ENCODE measurements at regions not wholly inside any gene's neighbourhood (a gene's known extent, or its start where the extent isn't known, plus 50 kb on each side); places are given as distances from the start of the nearest gene placed in this dataset.

GRCh38 chr1:18018366-18018765 lies 89.2 kb upstream of the IGSF21 start:
- peaks cover 8 to 15% of the 10 kb centered on the region in 2 experiments for H3K4me1 Mint-ChIP-seq
- WGBS (ENCODE audit: extremely low coverage, insufficient read length, low lambda C conversion rate) = no CpG with 5 or more reads among the region's 5 CpGs

More at GRCh38 chr1:18018366-18018765, 89.2 kb upstream of the IGSF21 start:
- H3K9me3 Mint-ChIP-seq = no peaks in the 10 kb centered on the region; a peak in 1 of 5 replicates
- Histone ChIP-seq H3K4me1 (ENCODE audit: insufficient read depth, low read length) (no peaks in the 10 kb centered on the region), H2BK120ac (ENCODE audit: low read depth, low read length, poor library complexity, severe bottlenecking) (no peak overlapping the region), H2BK5ac (ENCODE audit: insufficient read length, low read length) (no peak overlapping the region), H2BK20ac (ENCODE audit: low read depth, low read length, poor library complexity, severe bottlenecking) (no peak overlapping the region), H4K20me1 (ENCODE audit: control insufficient read depth, insufficient read depth, insufficient read length) (no peaks in the 10 kb centered on the region), H3K79me2 (ENCODE audit: insufficient read depth, low read length) (no peaks in the 10 kb centered on the region; the same call in 1 of the 2 replicates), H2AFZ (ENCODE audit: low read length) (no peak overlapping the region), H3T11ph (ENCODE audit: low read length) (no peak overlapping the region), H3K23me2 (ENCODE audit: insufficient read length, low read depth, low read length, poor library complexity, severe bottlenecking) (no peaks in the 10 kb centered on the region), H3K79me1 (ENCODE audit: insufficient read depth, low read depth, low read length, poor library complexity, severe bottlenecking) (no peaks in the 10 kb centered on the region), H3K9ac (ENCODE audit: extremely low read depth, insufficient read length, low read length) (no peak overlapping the region), H3K4ac (ENCODE audit: low read depth, low read length) (no peak overlapping the region), H3K27me3 (ENCODE audit: insufficient read depth, low read length) (no peaks in the 10 kb centered on the region; the same call in 1 of the 2 replicates), H2AK5ac (ENCODE audit: insufficient read length, low read length) (no peak overlapping the region), H2BK15ac (ENCODE audit: low read depth, low read length) (no peak overlapping the region), H3K23ac (ENCODE audit: insufficient read length, low read depth, low read length) (no peak overlapping the region), H3K56ac (ENCODE audit: insufficient read length, low read depth, low read length) (no peak overlapping the region), H2BK12ac (ENCODE audit: insufficient read length, low read depth, low read length) (no peak overlapping the region), H3K4me2 (ENCODE audit: insufficient read depth, insufficient read length, low read length) (no peak overlapping the region), H3K14ac (ENCODE audit: insufficient read depth, low read length) (no peak overlapping the region), H4K91ac (ENCODE audit: insufficient read length, low read depth, low read length) (no peak overlapping the region), H3K9me3 (ENCODE audit: control insufficient read depth, low read depth, low read length) (no peaks in the 10 kb centered on the region), H3K18ac (ENCODE audit: insufficient read length, low read depth, low read length) (no peak overlapping the region), H3K27ac (ENCODE audit: insufficient read length, low read depth, low read length) (no peak overlapping the region), H4K8ac (replicated peaks; ENCODE audit: insufficient read length, low read depth, low read length) (no peak overlapping the region), H4K5ac (ENCODE audit: insufficient read length, low read depth, low read length) (no peak overlapping the region)
- TF ChIP-seq CTCF (conservative IDR thresholded peaks at IDR 0.05) = no peak
- H3K27ac Mint-ChIP-seq = no peak overlapping the region
- H3K27me3 Mint-ChIP-seq (ENCODE audit: low read depth) = peaks cover 56% of the 10 kb centered on the region
- no peak for DNase-seq
- no peaks in the 10 kb centered on the region; a peak in 1 of 7 replicates for H3K36me3 Mint-ChIP-seq (ENCODE audit: insufficient read depth in 1 of 3, low read depth in 3 of 3)
- no peak overlapping the region for H3K4me3 Mint-ChIP-seq

Measured in H9 (cell line).